ENCODE measurements at regions not wholly inside any gene's neighbourhood (a gene's known extent, or its start where the extent isn't known, plus 50 kb on each side); places are given as distances from the start of the nearest gene placed in this dataset.

DNA sequence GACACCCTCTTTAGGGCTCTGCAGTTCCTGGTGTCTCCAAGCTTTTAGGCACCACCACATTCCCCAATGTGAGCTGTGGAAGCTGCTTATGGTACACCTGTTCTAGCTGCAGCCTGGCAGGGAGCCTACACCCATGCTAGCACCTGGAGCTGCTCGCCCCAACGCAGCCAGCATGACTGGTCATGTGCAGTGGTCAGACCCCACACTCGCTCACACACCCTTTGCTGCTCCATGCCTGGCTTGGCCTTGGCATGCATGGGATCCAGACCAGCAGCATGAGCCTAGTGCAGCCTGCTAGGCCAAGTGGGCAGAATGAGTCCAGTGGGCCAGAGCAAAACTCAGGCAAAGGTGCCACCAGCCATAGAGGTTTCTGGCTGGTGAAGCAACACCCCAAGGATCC lies 86.4 kb upstream of the OSBPL8 start:
- Histone ChIP-seq H3K9me3 (ENCODE audit: low read depth, low read length) (no peaks in the 10 kb centered on the region), H3K27ac (ENCODE audit: low read depth, low read length) (no peak overlapping the region), H3K36me3 (ENCODE audit: insufficient read depth, low read length) (no peaks in the 10 kb centered on the region), H3K4me1 (ENCODE audit: insufficient read depth, low read length) (no peaks in the 10 kb centered on the region), H2AFZ (ENCODE audit: low read length) (no peak overlapping the region), H4K20me1 (ENCODE audit: insufficient read depth, low read length) (no peaks in the 10 kb centered on the region), H3K4me2 (ENCODE audit: insufficient read depth, low read length) (no peak overlapping the region), H3K79me2 (ENCODE audit: insufficient read depth, low read length) (no peaks in the 10 kb centered on the region), H3K27me3 (ENCODE audit: insufficient read depth, low read length) (no peaks in the 10 kb centered on the region), H3K4me3 (ENCODE audit: insufficient read depth, low read length) (no peak overlapping the region)
- TF ChIP-seq, protein P1, sequence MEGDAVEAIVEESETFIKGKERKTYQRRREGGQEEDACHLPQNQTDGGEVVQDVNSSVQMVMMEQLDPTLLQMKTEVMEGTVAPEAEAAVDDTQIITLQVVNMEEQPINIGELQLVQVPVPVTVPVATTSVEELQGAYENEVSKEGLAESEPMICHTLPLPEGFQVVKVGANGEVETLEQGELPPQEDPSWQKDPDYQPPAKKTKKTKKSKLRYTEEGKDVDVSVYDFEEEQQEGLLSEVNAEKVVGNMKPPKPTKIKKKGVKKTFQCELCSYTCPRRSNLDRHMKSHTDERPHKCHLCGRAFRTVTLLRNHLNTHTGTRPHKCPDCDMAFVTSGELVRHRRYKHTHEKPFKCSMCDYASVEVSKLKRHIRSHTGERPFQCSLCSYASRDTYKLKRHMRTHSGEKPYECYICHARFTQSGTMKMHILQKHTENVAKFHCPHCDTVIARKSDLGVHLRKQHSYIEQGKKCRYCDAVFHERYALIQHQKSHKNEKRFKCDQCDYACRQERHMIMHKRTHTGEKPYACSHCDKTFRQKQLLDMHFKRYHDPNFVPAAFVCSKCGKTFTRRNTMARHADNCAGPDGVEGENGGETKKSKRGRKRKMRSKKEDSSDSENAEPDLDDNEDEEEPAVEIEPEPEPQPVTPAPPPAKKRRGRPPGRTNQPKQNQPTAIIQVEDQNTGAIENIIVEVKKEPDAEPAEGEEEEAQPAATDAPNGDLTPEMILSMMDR (IDR thresholded peaks at IDR 0.05; ENCODE audit: extremely low read depth, low read depth, low read length) = no peak
- DNase-seq (ENCODE audit: insufficient read length, low spot score, missing footprints) = no peak

DNA sequence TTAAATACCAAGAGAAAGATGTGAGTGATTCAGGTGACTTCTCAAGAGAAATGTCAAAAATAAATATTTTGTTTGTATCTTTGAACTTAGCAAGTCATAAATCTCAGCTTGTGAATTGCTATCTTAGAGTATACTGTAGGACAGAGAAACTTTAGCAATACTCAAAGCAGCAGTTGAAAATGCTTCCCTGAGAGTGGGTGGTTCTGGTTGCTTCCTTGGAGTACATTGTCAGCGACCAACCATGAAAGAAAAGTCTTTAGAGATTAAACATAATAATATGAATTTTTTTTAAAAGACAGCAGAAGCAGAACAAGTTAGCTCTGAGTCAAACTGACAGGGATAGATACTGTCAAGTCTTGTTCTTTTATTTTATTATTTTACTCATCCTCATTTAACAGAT lies 86.8 kb upstream of the OSBPL8 start:
- Histone ChIP-seq H3K27me3 (ENCODE audit: insufficient read depth, low read length) (no peaks in the 10 kb centered on the region), H3K9me3 (ENCODE audit: low read depth, low read length) (no peaks in the 10 kb centered on the region), H2AFZ (ENCODE audit: low read length) (no peak overlapping the region), H3K79me2 (ENCODE audit: insufficient read depth, low read length) (no peaks in the 10 kb centered on the region), H3K27ac (ENCODE audit: low read depth, low read length) (no peak overlapping the region), H4K20me1 (ENCODE audit: insufficient read depth, low read length) (no peaks in the 10 kb centered on the region), H3K4me2 (ENCODE audit: insufficient read depth, low read length) (no peak overlapping the region), H3K4me3 (ENCODE audit: insufficient read depth, low read length) (no peak overlapping the region), H3K4me1 (ENCODE audit: insufficient read depth, low read length) (no peaks in the 10 kb centered on the region), H3K36me3 (ENCODE audit: insufficient read depth, low read length) (no peaks in the 10 kb centered on the region)
- TF ChIP-seq, protein P1 (IDR thresholded peaks at IDR 0.05; ENCODE audit: extremely low read depth, low read depth, low read length) = no peak
- no peak for DNase-seq (ENCODE audit: insufficient read length, low spot score, missing footprints)

DNA sequence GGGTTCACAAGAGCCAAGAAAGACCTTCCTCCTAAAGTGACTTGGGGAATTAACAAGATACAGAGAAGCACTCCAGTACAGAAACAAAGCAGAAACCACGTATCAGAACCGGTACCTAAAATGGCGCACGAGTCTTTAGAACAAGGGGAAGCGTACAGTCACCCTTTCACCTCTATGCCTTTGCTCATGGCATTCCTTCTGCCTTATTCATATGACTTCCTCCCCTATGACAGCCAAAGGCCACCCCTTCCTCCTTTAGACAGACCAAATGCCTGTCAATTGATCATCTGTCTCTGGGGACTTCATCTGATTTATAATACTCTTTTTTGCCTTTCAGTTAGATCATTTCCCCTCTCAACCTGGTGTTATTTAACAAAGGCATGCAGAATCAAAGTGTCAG lies 89.5 kb upstream of the OSBPL8 start:
- DNase-seq (ENCODE audit: insufficient read length, low spot score, missing footprints) = no peak
- TF ChIP-seq, protein P1 (IDR thresholded peaks at IDR 0.05; ENCODE audit: extremely low read depth, low read depth, low read length) = no peak
- no peak overlapping the region for H3K4me2 ChIP-seq (ENCODE audit: insufficient read depth, low read length)
- H3K4me1 ChIP-seq (ENCODE audit: insufficient read depth, low read length) = no peaks in the 10 kb centered on the region
- H2AFZ ChIP-seq (ENCODE audit: low read length) = no peak overlapping the region
- no peaks in the 10 kb centered on the region for H3K79me2 ChIP-seq (ENCODE audit: insufficient read depth, low read length)
- H3K27ac ChIP-seq (ENCODE audit: low read depth, low read length) = no peak overlapping the region
- H3K4me3 ChIP-seq (ENCODE audit: insufficient read depth, low read length) = no peak overlapping the region
- H3K36me3 ChIP-seq (ENCODE audit: insufficient read depth, low read length) = no peaks in the 10 kb centered on the region
- no peaks in the 10 kb centered on the region for H3K27me3 ChIP-seq (ENCODE audit: insufficient read depth, low read length)
- no peaks in the 10 kb centered on the region for H3K9me3 ChIP-seq (ENCODE audit: low read depth, low read length)
- no peaks in the 10 kb centered on the region for H4K20me1 ChIP-seq (ENCODE audit: insufficient read depth, low read length)

DNA sequence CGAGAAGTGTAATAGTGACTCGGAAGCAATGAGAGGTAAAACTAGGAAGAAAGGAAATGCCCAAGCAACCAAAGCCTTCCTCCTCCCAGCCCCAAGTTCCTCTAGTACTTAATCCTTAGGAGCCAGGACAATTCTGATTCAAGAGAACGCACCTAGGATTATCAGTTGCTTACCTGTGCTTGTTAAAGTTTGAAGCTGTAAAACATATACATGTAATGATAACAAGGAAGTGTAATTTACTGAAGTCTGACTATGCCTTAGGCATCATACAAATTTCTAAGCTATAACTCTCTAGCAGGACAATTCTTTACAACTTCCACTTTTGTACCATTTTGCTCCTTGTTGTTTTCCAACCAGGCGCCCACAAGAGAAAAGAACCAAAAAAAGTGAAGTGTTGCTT lies 92.8 kb upstream of the OSBPL8 start:
- no peak for DNase-seq (ENCODE audit: insufficient read length, low spot score, missing footprints)

More for the DNA sequence above, 92.8 kb upstream of the OSBPL8 start:
- H3K4me1 ChIP-seq (ENCODE audit: insufficient read depth, low read length) = no peaks in the 10 kb centered on the region
- no peak overlapping the region for H3K4me2 ChIP-seq (ENCODE audit: insufficient read depth, low read length)
- no peaks in the 10 kb centered on the region for H4K20me1 ChIP-seq (ENCODE audit: insufficient read depth, low read length)
- no peak overlapping the region for H3K4me3 ChIP-seq (ENCODE audit: insufficient read depth, low read length)
- no peaks in the 10 kb centered on the region for H3K79me2 ChIP-seq (ENCODE audit: insufficient read depth, low read length)
- TF ChIP-seq, protein P1 (IDR thresholded peaks at IDR 0.05; ENCODE audit: extremely low read depth, low read depth, low read length) = no peak
- peaks cover 2% of the 10 kb centered on the region for H3K27me3 ChIP-seq (ENCODE audit: insufficient read depth, low read length)
- no peaks in the 10 kb centered on the region for H3K9me3 ChIP-seq (ENCODE audit: low read depth, low read length)
- no peaks in the 10 kb centered on the region for H3K36me3 ChIP-seq (ENCODE audit: insufficient read depth, low read length)
- no peak overlapping the region for H3K27ac ChIP-seq (ENCODE audit: low read depth, low read length)
- H2AFZ ChIP-seq (ENCODE audit: low read length) = no peak overlapping the region
